ENCODE measurements at regions not wholly inside any gene's neighbourhood (a gene's known extent, or its start where the extent isn't known, plus 50 kb on each side); places are given as distances from the start of the nearest gene placed in this dataset.

GRCh38 chr2:220337611-220338440, 710.4 kb downstream of the SLC4A3 start:
- Histone ChIP-seq H3K9me3 (ENCODE audit: low read depth) (no peaks in the 10 kb centered on the region), H3K36me3 (replicated peaks; ENCODE audit: insufficient read depth, low read depth) (no peaks in the 10 kb centered on the region), H3K79me2 (no peaks in the 10 kb centered on the region), H3K9me2 (replicated peaks; ENCODE audit: insufficient read depth) (no peaks in the 10 kb centered on the region), H3K4me2 (no peak overlapping the region), H3K27ac (no peak overlapping the region), H2AFZ (no peak overlapping the region), H4K20me1 (ENCODE audit: insufficient read depth, poor library complexity, severe bottlenecking) (no peaks in the 10 kb centered on the region), H3K4me3 (no peak overlapping the region), H3K27me3 (no peaks in the 10 kb centered on the region), H3K4me1 (ENCODE audit: insufficient read depth) (no peaks in the 10 kb centered on the region)
- TF ChIP-seq, protein P1, sequence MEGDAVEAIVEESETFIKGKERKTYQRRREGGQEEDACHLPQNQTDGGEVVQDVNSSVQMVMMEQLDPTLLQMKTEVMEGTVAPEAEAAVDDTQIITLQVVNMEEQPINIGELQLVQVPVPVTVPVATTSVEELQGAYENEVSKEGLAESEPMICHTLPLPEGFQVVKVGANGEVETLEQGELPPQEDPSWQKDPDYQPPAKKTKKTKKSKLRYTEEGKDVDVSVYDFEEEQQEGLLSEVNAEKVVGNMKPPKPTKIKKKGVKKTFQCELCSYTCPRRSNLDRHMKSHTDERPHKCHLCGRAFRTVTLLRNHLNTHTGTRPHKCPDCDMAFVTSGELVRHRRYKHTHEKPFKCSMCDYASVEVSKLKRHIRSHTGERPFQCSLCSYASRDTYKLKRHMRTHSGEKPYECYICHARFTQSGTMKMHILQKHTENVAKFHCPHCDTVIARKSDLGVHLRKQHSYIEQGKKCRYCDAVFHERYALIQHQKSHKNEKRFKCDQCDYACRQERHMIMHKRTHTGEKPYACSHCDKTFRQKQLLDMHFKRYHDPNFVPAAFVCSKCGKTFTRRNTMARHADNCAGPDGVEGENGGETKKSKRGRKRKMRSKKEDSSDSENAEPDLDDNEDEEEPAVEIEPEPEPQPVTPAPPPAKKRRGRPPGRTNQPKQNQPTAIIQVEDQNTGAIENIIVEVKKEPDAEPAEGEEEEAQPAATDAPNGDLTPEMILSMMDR (IDR thresholded peaks at IDR 0.05; ENCODE audit: poor library complexity) = no peak
- TF ChIP-seq EZH2 (IDR thresholded peaks at IDR 0.05; ENCODE audit: borderline replicate concordance) (no peak), EZH2phosphoT487 (IDR thresholded peaks at IDR 0.05; ENCODE audit: low read depth, severe bottlenecking, unreplicated experiment) (no peak)
- WGBS (ENCODE audit: low lambda C conversion rate, missing lambda C conversion rate) = 79% methylated on average over 2 of the region's 2 CpGs
- DNase-seq (ENCODE audit: low spot score) = no peak

DNA sequence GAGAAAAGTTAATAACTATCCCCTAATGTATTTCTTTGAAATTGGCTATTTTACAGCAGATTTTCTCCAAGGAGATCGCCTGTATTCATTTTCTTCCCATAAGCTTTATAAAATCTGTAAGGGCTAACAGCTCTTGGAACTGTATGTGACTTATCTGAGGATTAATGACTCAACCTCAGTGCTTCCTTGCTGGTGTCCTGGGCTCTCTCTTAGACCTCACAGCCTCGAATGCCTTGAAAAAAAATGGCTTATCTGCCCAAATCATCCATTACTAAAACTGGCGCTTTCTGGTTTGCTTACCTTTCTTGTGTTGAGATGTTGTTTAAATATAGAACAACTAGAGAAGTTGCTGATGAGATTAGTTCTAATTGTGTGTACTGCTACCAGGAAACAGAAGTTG, 713.6 kb downstream of the SLC4A3 start:
- 67% methylated on average over 3 of the region's 3 CpGs for WGBS (ENCODE audit: low lambda C conversion rate, missing lambda C conversion rate)
- Histone ChIP-seq H3K9me3 (ENCODE audit: low read depth) (no peaks in the 10 kb centered on the region), H2AFZ (no peak overlapping the region), H3K4me1 (ENCODE audit: insufficient read depth) (no peaks in the 10 kb centered on the region), H4K20me1 (ENCODE audit: insufficient read depth, poor library complexity, severe bottlenecking) (no peaks in the 10 kb centered on the region), H3K4me2 (no peak overlapping the region), H3K9me2 (replicated peaks; ENCODE audit: insufficient read depth) (no peaks in the 10 kb centered on the region), H3K79me2 (no peaks in the 10 kb centered on the region), H3K27me3 (no peaks in the 10 kb centered on the region), H3K4me3 (no peak overlapping the region), H3K36me3 (replicated peaks; ENCODE audit: insufficient read depth, low read depth) (no peaks in the 10 kb centered on the region), H3K27ac (no peak overlapping the region)
- TF ChIP-seq EZH2 (IDR thresholded peaks at IDR 0.05; ENCODE audit: borderline replicate concordance) (no peak), EZH2phosphoT487 (IDR thresholded peaks at IDR 0.05; ENCODE audit: low read depth, severe bottlenecking, unreplicated experiment) (no peak)
- TF ChIP-seq, protein P1 (IDR thresholded peaks at IDR 0.05; ENCODE audit: poor library complexity) = no peak
- DNase-seq (ENCODE audit: low spot score) = no peak

DNA sequence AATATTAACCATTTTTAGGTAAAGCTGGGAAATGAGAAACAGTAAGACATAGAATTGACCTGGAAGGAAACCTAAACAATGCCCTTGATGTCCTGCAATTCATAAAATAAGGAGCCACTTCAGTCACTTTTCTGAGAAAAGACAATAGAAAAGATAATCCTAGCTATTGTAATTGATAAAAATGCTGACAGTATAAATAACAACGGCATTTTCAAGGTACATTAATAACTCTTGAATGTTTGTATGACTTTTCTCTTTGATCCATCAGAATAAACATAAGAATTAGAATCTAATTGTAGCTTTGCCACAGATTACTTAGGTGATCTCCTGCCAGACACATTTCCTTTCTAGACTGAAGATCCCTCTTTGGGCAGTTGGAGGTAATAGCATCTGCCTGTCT, 719.5 kb downstream of the SLC4A3 start:
- no peaks in the 10 kb centered on the region for H4K20me1 ChIP-seq (ENCODE audit: insufficient read depth, poor library complexity, severe bottlenecking)
- H3K4me2 ChIP-seq = no peak overlapping the region
- H3K79me2 ChIP-seq = no peaks in the 10 kb centered on the region
- H2AFZ ChIP-seq = no peak overlapping the region
- H3K27me3 ChIP-seq = no peaks in the 10 kb centered on the region
- WGBS (ENCODE audit: low lambda C conversion rate, missing lambda C conversion rate) = 91% methylated on average over 1 of the region's 1 CpG
- H3K36me3 ChIP-seq (replicated peaks; ENCODE audit: insufficient read depth, low read depth) = no peaks in the 10 kb centered on the region
- no peak for DNase-seq (ENCODE audit: low spot score)
- no peak overlapping the region for H3K4me3 ChIP-seq
- H3K27ac ChIP-seq = no peak overlapping the region
- TF ChIP-seq EZH2phosphoT487 (IDR thresholded peaks at IDR 0.05; ENCODE audit: low read depth, severe bottlenecking, unreplicated experiment) (no peak), EZH2 (IDR thresholded peaks at IDR 0.05; ENCODE audit: borderline replicate concordance) (no peak)
- TF ChIP-seq, protein P1 (IDR thresholded peaks at IDR 0.05; ENCODE audit: poor library complexity) = no peak
- no peaks in the 10 kb centered on the region for H3K4me1 ChIP-seq (ENCODE audit: insufficient read depth)
- H3K9me3 ChIP-seq (ENCODE audit: low read depth) = no peaks in the 10 kb centered on the region
- H3K9me2 ChIP-seq (replicated peaks; ENCODE audit: insufficient read depth) = no peaks in the 10 kb centered on the region

Data from hepatocyte (in vitro differentiated cells).